ACC112 (cell line): ENCODE measurements at regions not wholly inside any gene's neighbourhood (a gene's known extent, or its start where the extent isn't known, plus 50 kb on each side); places are given as distances from the start of the nearest gene placed in this dataset.
A peak's percentile ranks its signal among the peaks of the same experiment; 100 is the strongest.
"Not testable (repeated sequence)": the region's sequence is repeated elsewhere in the genome, so short reads cannot be mapped to it uniquely, and the experiment has no call there.

Experiments used
- H2AFZ ChIP-seq: fragments of 200-600 bp; sonication (generic); one replicate; pipeline ENCODE4 v1.6.0; 2017; ENCODE audit warnings: antibody characterized with exemption, low read length; ENCODE audit not compliant: unreplicated experiment
- H3K27ac ChIP-seq: fragments of 200-600 bp; sonication (generic); 2 replicates; pipeline ENCODE4 v1.5.1; 2014; ENCODE audit warnings: low read depth, mild to moderate bottlenecking, antibody characterized with exemption, low read length, moderate library complexity
- H3K27me3 ChIP-seq: fragments of 200-600 bp; sonication (generic); 2 replicates; pipeline ENCODE4 v1.6.1; 2014; ENCODE audit warnings: mild to moderate bottlenecking, antibody characterized with exemption, low read length, moderate library complexity, mixed read lengths; ENCODE audit not compliant: insufficient read depth
- H3K36me3 ChIP-seq: fragments of 200-600 bp; sonication (generic); 2 replicates; pipeline ENCODE4 v1.6.1; 2016; ENCODE audit warnings: mild to moderate bottlenecking, antibody characterized with exemption, low read length, moderate library complexity, mixed read lengths; ENCODE audit not compliant: insufficient read depth
- H3K4me1 ChIP-seq: fragments of 200-600 bp; sonication (generic); one replicate; pipeline ENCODE4 v1.6.1; 2016; ENCODE audit warnings: low read length, mixed read lengths; ENCODE audit not compliant: insufficient read depth, unreplicated experiment, control insufficient read depth
- H3K4me3 ChIP-seq: fragments of 200-600 bp; sonication (generic); 2 replicates; pipeline ENCODE4 v1.5.1; 2014; ENCODE audit warnings: mild to moderate bottlenecking, low read depth, low read length
- H3K79me2 ChIP-seq: fragments of 200-600 bp; sonication (generic); one replicate; pipeline ENCODE4 v1.6.0; 2016; ENCODE audit warnings: low read length; ENCODE audit not compliant: control insufficient read depth, unreplicated experiment, insufficient read depth

GRCh38 chr16:21487956-21488355 is 111.4 kb upstream of the METTL9 start:
- H3K4me3 ChIP-seq, H3K4me1 ChIP-seq, H3K27ac ChIP-seq, H2AFZ ChIP-seq, H3K36me3 ChIP-seq, H3K79me2 ChIP-seq, H3K27me3 ChIP-seq: not testable (repeated sequence)

- H3K36me3 ChIP-seq, H3K4me1 ChIP-seq, H3K4me3 ChIP-seq, H2AFZ ChIP-seq, H3K27ac ChIP-seq, H3K27me3 ChIP-seq: not testable (repeated sequence)
- peaks cover 11% of the 10 kb centered on the region for H3K79me2 ChIP-seq
Measured at GRCh38 chr16:21499046-21499445, 100.3 kb upstream of the METTL9 start.

GRCh38 chr16:21501223-21501868 is 98.0 kb upstream of the METTL9 start:
- H3K27ac ChIP-seq: peak overlapping the region; percentile 83
- H3K79me2 ChIP-seq: peaks cover 21% of the 10 kb centered on the region
- H3K4me1 ChIP-seq, H3K36me3 ChIP-seq, H2AFZ ChIP-seq, H3K27me3 ChIP-seq: not testable (repeated sequence)
- H3K4me3 ChIP-seq: peak overlapping the region; percentile 85

GRCh38 chr16:21501869-21502667 is 97.3 kb upstream of the METTL9 start:
- no peaks in the 10 kb centered on the region for H3K4me1 ChIP-seq
- no peak overlapping the region for H2AFZ ChIP-seq
- peak overlapping the region; percentile 83 for H3K27ac ChIP-seq
- no peaks in the 10 kb centered on the region for H3K36me3 ChIP-seq
- H3K4me3 ChIP-seq: peak overlapping the region; percentile 85
- H3K27me3 ChIP-seq: no peaks in the 10 kb centered on the region
- H3K79me2 ChIP-seq: peaks cover 26% of the 10 kb centered on the region

GRCh38 chr16:21503574-21503920 is 95.8 kb upstream of the METTL9 start:
- Histone ChIP-seq H3K4me1 (peaks cover 10% of the 10 kb centered on the region), H3K79me2 (peaks cover 41% of the 10 kb centered on the region)
- H3K27ac ChIP-seq, H3K4me3 ChIP-seq, H3K27me3 ChIP-seq, H3K36me3 ChIP-seq, H2AFZ ChIP-seq: not testable (repeated sequence)

- peaks cover 46% of the 10 kb centered on the region for H3K79me2 ChIP-seq
- H3K27me3 ChIP-seq, H3K4me3 ChIP-seq, H2AFZ ChIP-seq, H3K27ac ChIP-seq, H3K36me3 ChIP-seq: not testable (repeated sequence)
- H3K4me1 ChIP-seq: peaks cover 10% of the 10 kb centered on the region
Measured at GRCh38 chr16:21503941-21504832, 95.2 kb upstream of the METTL9 start.

- H3K36me3 ChIP-seq, H3K27ac ChIP-seq, H3K27me3 ChIP-seq, H2AFZ ChIP-seq, H3K4me3 ChIP-seq: not testable (repeated sequence)
- H3K4me1 ChIP-seq: peaks cover 15% of the 10 kb centered on the region
- peaks cover 63% of the 10 kb centered on the region for H3K79me2 ChIP-seq
Measured at GRCh38 chr16:21505751-21506520, 93.4 kb upstream of the METTL9 start.

GRCh38 chr16:21506857-21507456 is 92.4 kb upstream of the METTL9 start:
- H3K4me3 ChIP-seq, H2AFZ ChIP-seq, H3K36me3 ChIP-seq, H3K27ac ChIP-seq, H3K27me3 ChIP-seq: not testable (repeated sequence)
- H3K4me1 ChIP-seq: peaks cover 20% of the 10 kb centered on the region
- peaks cover 72% of the 10 kb centered on the region for H3K79me2 ChIP-seq

- H3K27me3 ChIP-seq, H2AFZ ChIP-seq, H3K27ac ChIP-seq, H3K36me3 ChIP-seq, H3K4me3 ChIP-seq: not testable (repeated sequence)
- H3K79me2 ChIP-seq: peaks cover 78% of the 10 kb centered on the region
- peaks cover 28% of the 10 kb centered on the region for H3K4me1 ChIP-seq
Measured at GRCh38 chr16:21507631-21508305, 91.6 kb upstream of the METTL9 start.
